K562 (cell line): ENCODE measurements at regions not wholly inside any gene's neighbourhood (a gene's known extent, or its start where the extent isn't known, plus 50 kb on each side); places are given as distances from the start of the nearest gene placed in this dataset.

Source experiments
- ATAC-seq: fragments of 200-7000 bp; cut with Tn5 transposase; 3 replicates; pipeline ENCODE4 v1.9.1; 2020; ENCODE audit warnings: moderate library complexity
- BruUV-seq: library from RNA; stranded (reverse); fragments of 400-500 nt; replicated peaks from 2 replicates; lab custom pipeline; 2021; lab: Mats Ljungman, UMichigan
- CTCF ChIA-PET: fragments of 300-600 bp; formaldehyde crosslinking; extraction: SDS; loops from one replicate; lab custom pipeline; 2021; ENCODE audit warnings: low intra/inter-chr PET ratio; lab: Yijun Ruan, JAX
- POLR2A ChIA-PET: fragments of 300-600, 350-650 bp; sonication (Branson Sonifier 250); formaldehyde crosslinking; extraction: SDS; loops from one replicate; lab custom pipeline; 2021; ENCODE audit warnings: antibody characterized with exemption, inconsistent platforms; lab: Yijun Ruan, JAX
- DNase-seq, 4 experiments: peaks; one replicate each; pipeline versions ENCODE4 v3.0.0 to v3.0.0-alpha.2; 2011 to 2018; ENCODE audit warnings: low spot score in 3 of 4, mixed read lengths in 3 of 4; ENCODE audit errors: extremely low read depth in 1 of 4
- FAIRE-seq: peaks from 2 replicates; lab custom pipeline; 2011; peaks lifted over from hg19 to GRCh38; lab: Jason Lieb, UNC
- H2AFZ ChIP-seq: 2 replicates; pipeline ENCODE4 v1.6.0; 2011; ENCODE audit warnings: low read depth, low read length, control low read depth, inconsistent platforms
- H3K27ac ChIP-seq: fragments of 200-600 bp; 3 replicates; pipeline ENCODE4 v1.8.0; 2011; ENCODE audit warnings: low read depth, mild to moderate bottlenecking, control low read depth, inconsistent platforms, low read length, moderate library complexity, mixed read lengths; ENCODE audit errors: extremely low read depth
- H3K27me3 ChIP-seq, 2 experiments: fragments of 300-600 bp in 1 of 2; 2 replicates in 1 of 2; 3 replicates in 1 of 2; pipeline versions ENCODE4 v1.6.0 to v1.8.0; 2011; ENCODE audit warnings: inconsistent platforms in 2 of 2, low read length in 2 of 2, mild to moderate bottlenecking in 1 of 2, mixed read lengths in 1 of 2, moderate library complexity in 1 of 2; ENCODE audit not compliant: control insufficient read depth in 2 of 2, insufficient read depth in 2 of 2
- H3K36me3 ChIP-seq: fragments of 300-600 bp; 3 replicates; pipeline ENCODE4 v1.8.0; 2011; ENCODE audit warnings: mild to moderate bottlenecking, low read length, inconsistent platforms; ENCODE audit not compliant: control insufficient read depth, insufficient read depth
- H3K4me1 ChIP-seq, 2 experiments: fragments of 200-600 bp in 1 of 2; replicated peaks in 1 of 2; 2 replicates in 1 of 2; 3 replicates in 1 of 2; pipeline versions ENCODE4 v1.5.1 to v1.8.0; 2011; ENCODE audit warnings: inconsistent platforms in 2 of 2, low read length in 2 of 2, mild to moderate bottlenecking in 1 of 2, mixed read lengths in 1 of 2, moderate library complexity in 1 of 2; ENCODE audit not compliant: control insufficient read depth in 2 of 2, insufficient read depth in 2 of 2
- H3K4me2 ChIP-seq: 2 replicates; pipeline ENCODE4 v1.6.1; 2011; ENCODE audit warnings: low read length, control low read depth, inconsistent platforms, mixed read lengths; ENCODE audit not compliant: insufficient read depth
- H3K4me3 ChIP-seq: fragments of 200-600 bp; sonication (generic), shearing (Covaris generic); 2 replicates; pipeline ENCODE4 v1.5.1; 2016; ENCODE audit warnings: control low read depth, inconsistent platforms
- H3K79me2 ChIP-seq: fragments of 200-600 bp; 3 replicates; pipeline ENCODE4 v1.8.0; 2011; ENCODE audit warnings: low read length, inconsistent platforms; ENCODE audit not compliant: control insufficient read depth, insufficient read depth
- H3K9ac ChIP-seq, 2 experiments: 2 replicates each; pipeline versions ENCODE4 v1.6.0 to v1.6.1; 2011; ENCODE audit warnings: low read depth in 2 of 2, low read length in 2 of 2, control low read depth in 1 of 2, inconsistent platforms in 1 of 2, mild to moderate bottlenecking in 1 of 2, mixed read lengths in 1 of 2; ENCODE audit not compliant: insufficient read depth in 1 of 2
- H3K9me1 ChIP-seq: one replicate; pipeline ENCODE4 v1.6.0; 2011; ENCODE audit warnings: inconsistent platforms, mild to moderate bottlenecking, low read length, moderate library complexity; ENCODE audit not compliant: control insufficient read depth, insufficient read depth
- H3K9me3 ChIP-seq: replicated peaks from 2 replicates; pipeline ENCODE4 v1.5.1; 2011; ENCODE audit warnings: low read depth, low read length, inconsistent platforms; ENCODE audit not compliant: control insufficient read depth, insufficient read depth
- H4K20me1 ChIP-seq: replicated peaks from 2 replicates; pipeline ENCODE4 v1.6.1; 2011; ENCODE audit warnings: low read length, inconsistent platforms, mixed read lengths; ENCODE audit not compliant: control insufficient read depth, insufficient read depth
- CEBPZ ChIP-seq: fragments of 150-350 bp; IDR thresholded peaks from 2 replicates; pipeline ENCODE4 v1.6.1; 2014; ENCODE audit warnings: low read depth, mild to moderate bottlenecking, low read length, borderline replicate concordance
- CREM ChIP-seq: IDR thresholded peaks from 2 replicates; pipeline ENCODE4 v1.6.1; 2014; ENCODE audit warnings: antibody characterized with exemption, low read depth
- KDM4B ChIP-seq, 2 experiments: fragments of 450-650 bp in 1 of 2; sonication (generic) in 1 of 2; IDR thresholded peaks; 2 replicates each; pipeline ENCODE4 v1.6.1; 2016 to 2017; ENCODE audit warnings: borderline replicate concordance in 2 of 2, antibody characterized with exemption in 1 of 2, low read depth in 1 of 2, mild to moderate bottlenecking in 1 of 2
- NR2C2 ChIP-seq, 2 experiments: fragments of 200-800 bp in 1 of 2; sonication (Bioruptor generic) in 1 of 2; sonication (generic) in 1 of 2; formaldehyde crosslinking in 1 of 2; IDR thresholded peaks; 2 replicates each; pipeline versions ENCODE4 v1.6.1 to v1.8.0; 2016 to 2022; ENCODE audit warnings: mild to moderate bottlenecking in 1 of 2, missing compliant biosample characterization in 1 of 2, missing genetic modification characterization in 1 of 2, missing genetic modification reagents in 1 of 2
- OTX1 ChIP-seq: fragments of 450-650 bp; formaldehyde crosslinking; IDR thresholded peaks from 2 replicates; pipeline ENCODE4 v1.4.0; 2022; ENCODE audit warnings: mild to moderate bottlenecking
- PRDM10 ChIP-seq: fragments of 450-650 bp; IDR thresholded peaks from 2 replicates; pipeline ENCODE4 v1.6.1; 2018; ENCODE audit not compliant: partially characterized antibody
- SFPQ ChIP-seq: fragments of 200-400 bp; formaldehyde crosslinking; IDR thresholded peaks from 2 replicates; pipeline ENCODE4 v1.6.1; 2017; ENCODE audit warnings: mild to moderate bottlenecking, low read depth, low read length, moderate library complexity
- SMC3 ChIP-seq: conservative IDR thresholded peaks from 2 replicates; pipeline ENCODE4 v1.6.1; 2011; ENCODE audit warnings: low read depth, low read length, improper control_type of control experiment; ENCODE audit not compliant: insufficient read depth
- ZNF644 ChIP-seq: fragments of 200-800 bp; sonication (Bioruptor generic); IDR thresholded peaks from 2 replicates; pipeline ENCODE4 v1.6.1; 2016; ENCODE audit warnings: low read depth, missing genetic modification characterization, missing compliant biosample characterization
- WGBS: fragments of 100-300 bp; shearing (Covaris generic); methylation state at CpG from one replicate; pipeline ENCODE4 v1.1.6; 2016; ENCODE audit warnings: low coverage, mixed read lengths; ENCODE audit not compliant: insufficient coverage; ENCODE audit errors: missing lambda C conversion rate; 5-methylcytosine and 5-hydroxymethylcytosine counted together
- in situ Hi-C: fragments of 300-500 bp; cut with MboI; formaldehyde crosslinking; loops from 4 replicates; pipeline ENCODE4 v1.15.0; 2018; ENCODE audit warnings: inconsistent platforms, mixed read lengths
- intact Hi-C: fragments of 100-400 bp; cut with micrococcal nuclease; formaldehyde crosslinking; loops from 2 replicates; pipeline ENCODE4 v1.14.2; 2022

GRCh38 chr20:57038608-57039440 is 227.6 kb downstream of the BMP7 start (continued):
- TF ChIP-seq PRDM10, result peak; percentile 29
- TF ChIP-seq, all 486 proteins: peak for 6

GRCh38 chr20:57040466-57040865 is 226.0 kb downstream of the BMP7 start:
- no peaks in the 10 kb centered on the region for H4K20me1 ChIP-seq
- POLR2A ChIA-PET, result no interaction called here
- no peak overlapping the region for H3K4me3 ChIP-seq
- no peak overlapping the region for H3K4me2 ChIP-seq
- H3K36me3 ChIP-seq, result no peaks in the 10 kb centered on the region
- no TSS peak for BruUV-seq
- in situ Hi-C loops (no loop called here), intact Hi-C loops (no loop called here)
- H3K9me3 ChIP-seq, result no peaks in the 10 kb centered on the region
- no peak overlapping the region for H3K27ac ChIP-seq
- peaks cover 0 to 25% of the 10 kb centered on the region in 2 experiments; a peak in 2 of 5 replicates for H3K27me3 ChIP-seq
- H3K79me2 ChIP-seq, result no peaks in the 10 kb centered on the region
- H3K4me1 ChIP-seq, result no peaks in the 10 kb centered on the region
- H2AFZ ChIP-seq, result no peak overlapping the region
- DNase-seq, result no peak
- no peak for ATAC-seq
- no peak for FAIRE-seq
- H3K9me1 ChIP-seq, result no peaks in the 10 kb centered on the region
- WGBS, result 0% methylated on average over 3 of the region's 3 CpGs
- no peak overlapping the region for H3K9ac ChIP-seq
- CTCF ChIA-PET, result no interaction called here
- TF ChIP-seq OTX1 (no peak), CEBPZ (no peak), CREM (no peak), NR2C2 (CRISPR knock-in tag; IDR thresholded peaks at IDR 0.05) (no peak), NR2C2 (tag; IDR thresholded peaks at IDR 0.05) (no peak), SFPQ (no peak), ZNF644 (tag) (no peak), SMC3 (no peak), KDM4B (IDR thresholded peaks at IDR 0.05; ENCODE audit: borderline replicate concordance in 2 of 2, low read depth in 1 of 2) (no peak)
